ENCODE measurements at regions not wholly inside any gene's neighbourhood (a gene's known extent, or its start where the extent isn't known, plus 50 kb on each side); places are given as distances from the start of the nearest gene placed in this dataset. TPM values are rescaled to one million over a fixed set of nuclear protein-coding genes. Genes with fewer than 3 reads are reported as not detected.

DNA sequence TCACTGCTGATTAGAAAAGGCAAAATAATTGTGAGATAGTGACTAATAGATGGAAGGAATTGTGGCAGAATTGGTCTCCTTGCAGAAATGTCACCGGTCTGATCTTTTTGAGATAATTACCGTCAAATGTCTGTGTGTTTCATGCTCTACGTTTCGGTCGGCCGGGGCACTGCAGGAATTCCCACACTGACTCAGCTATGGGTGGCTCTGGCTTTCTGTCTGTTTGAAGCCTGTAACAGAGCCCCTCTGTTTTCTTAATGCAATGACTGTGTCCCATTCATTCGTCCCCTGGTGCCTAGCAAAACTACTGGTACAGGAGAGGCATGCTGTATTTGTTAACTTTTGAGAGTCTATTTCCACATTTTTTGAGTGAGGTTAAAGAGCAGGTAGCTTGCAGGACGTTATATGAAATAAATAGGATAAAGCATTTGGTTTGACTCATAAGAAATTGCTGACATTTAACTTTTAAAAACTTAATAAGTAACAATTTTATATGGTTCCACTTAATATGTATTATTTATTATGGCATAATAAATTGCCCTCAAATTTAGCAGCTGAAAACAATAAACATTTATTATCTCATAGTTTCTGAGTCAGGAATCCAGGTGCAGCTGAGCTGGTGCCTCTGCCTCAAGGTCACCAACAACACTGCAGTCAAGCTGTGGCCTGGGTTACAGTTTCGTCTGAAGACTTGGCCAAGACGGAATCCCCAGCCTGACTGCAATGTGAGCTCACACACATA is 53.3 kb upstream of the CTBP2 start (continued):
- TF ChIP-seq IRF5 (IDR thresholded peaks at IDR 0.05; ENCODE audit: borderline replicate concordance): no peak
- no peak for TF ChIP-seq TCF3 (IDR thresholded peaks at IDR 0.05; ENCODE audit: borderline replicate concordance, insufficient read depth, low read depth, low read length)

DNA sequence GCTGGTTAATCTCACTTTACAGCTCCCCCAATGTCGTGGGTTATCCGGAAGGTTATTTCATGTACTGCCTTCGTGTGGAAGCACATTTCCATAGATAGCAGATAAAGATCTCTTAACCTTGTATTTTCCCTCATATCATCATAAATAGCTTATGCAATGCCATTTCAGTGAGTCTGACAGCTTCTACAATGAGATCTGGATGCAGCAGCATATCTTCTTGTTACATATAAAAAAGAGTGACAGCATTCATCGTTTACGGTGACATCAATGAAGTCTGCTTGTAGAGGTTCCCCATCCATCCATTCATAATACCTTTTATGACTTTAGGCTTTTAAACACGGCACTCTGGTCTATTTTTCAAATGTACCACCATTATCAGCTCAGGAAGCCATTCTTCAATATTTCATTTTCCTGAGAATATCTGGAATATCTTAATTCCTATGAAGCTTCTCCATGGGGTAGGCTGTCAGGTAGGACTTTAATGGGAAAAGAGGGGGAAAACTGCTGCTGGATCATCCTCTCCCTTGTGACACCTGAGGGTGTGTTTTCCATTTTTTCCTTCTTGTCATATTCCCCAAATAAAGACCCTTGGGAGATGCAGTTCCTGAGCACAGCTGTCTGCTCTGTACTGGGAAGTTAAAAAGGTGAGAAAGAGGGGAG is 51.9 kb upstream of the CTBP2 start:
- RAD21 ChIA-PET (ENCODE audit: unreplicated experiment): interaction anchor here (0.6 kb wide), 1 partner anchor 71 kb away, joined by 3 read pairs; no protein-coding TSS in a partner anchor
- no peaks in the 10 kb centered on the region for H3K36me3 ChIP-seq (ENCODE audit: control insufficient read depth in 2 of 2, insufficient read depth in 2 of 2, low read length in 1 of 2)
- WGBS (ENCODE audit: insufficient coverage, insufficient replicate concordance, low lambda C conversion rate, missing lambda C conversion rate): 47% methylated on average over 6 of the region's 6 CpGs
- no peak for DNase-seq (ENCODE audit: low read depth, low spot score)
- CTCF ChIA-PET: interaction anchor here (2.1 kb wide), 1 partner anchor 164 kb away, joined by 5 read pairs; no protein-coding TSS in a partner anchor
- H3K9ac ChIP-seq (ENCODE audit: control insufficient read depth, insufficient read depth, low read length): no peak overlapping the region
- H3K27ac ChIP-seq (ENCODE audit: control insufficient read depth, insufficient read depth): no peak overlapping the region
- intact Hi-C loops (cut with micrococcal nuclease; ENCODE audit: unreplicated experiment) (no loop called here), in situ Hi-C loops (cut with MboI) (no loop called here)
- no TSS peak for BruUV-seq (replicated peaks)
- no peak for TF ChIP-seq SMARCA5 (IDR thresholded peaks at IDR 0.05)
- no peak for TF ChIP-seq CTCF (IDR thresholded peaks at IDR 0.05 in 2 of 3, conservative IDR thresholded peaks at IDR 0.05 in 1 of 3; ENCODE audit: control insufficient read depth in 2 of 3, extremely low read depth in 1 of 3, insufficient read depth in 1 of 3, low read depth in 3 of 3, low read length in 3 of 3)
- TF ChIP-seq IRF4 (IDR thresholded peaks at IDR 0.05; ENCODE audit: low read depth, low read length): no peak
- no peak for TF ChIP-seq SREBF2 (IDR thresholded peaks at IDR 0.05; ENCODE audit: low read length)
- TF ChIP-seq ZBED1 (IDR thresholded peaks at IDR 0.05; ENCODE audit: borderline replicate concordance): no peak
- TF ChIP-seq ZNF384 (IDR thresholded peaks at IDR 0.05; ENCODE audit: borderline replicate concordance, low read depth, low read length): no peak
- POLR2A ChIA-PET: no interaction called here
- H3K4me2 ChIP-seq (ENCODE audit: control insufficient read depth, insufficient read depth): no peak overlapping the region
- no peak for ATAC-seq
- no peaks in the 10 kb centered on the region for H4K20me1 ChIP-seq (ENCODE audit: control insufficient read depth, insufficient read depth)
- H2AFZ ChIP-seq (ENCODE audit: control insufficient read depth, low read depth, low read length): no peak overlapping the region
- H3K9me3 ChIP-seq (replicated peaks; ENCODE audit: control insufficient read depth, insufficient read depth, low read length): no peaks in the 10 kb centered on the region; the same call in 1 of the 3 replicates
- H3K4me3 ChIP-seq: no peak overlapping the region
- H3K4me1 ChIP-seq (ENCODE audit: control insufficient read depth, insufficient read depth, low read length): no peaks in the 10 kb centered on the region
- SMC1A ChIA-PET (ENCODE audit: uncharacterized antibody, unreplicated experiment): no interaction called here
- H3K27me3 ChIP-seq (replicated peaks in 1 of 2; ENCODE audit: control insufficient read depth in 2 of 2, insufficient read depth in 2 of 2, low read length in 1 of 2): no peaks in the 10 kb centered on the region
- FAIRE-seq: no peak
- H3K79me2 ChIP-seq (ENCODE audit: control insufficient read depth, insufficient read depth, low read length): no peaks in the 10 kb centered on the region

Small RNAs in the stretch of these regions (small RNA-seq; reads per million reads assigned to genes)
- gene RPS27P18: not detected
